GM21576 (cell line): ENCODE measurements at regions not wholly inside any gene's neighbourhood (a gene's known extent, or its start where the extent isn't known, plus 50 kb on each side); places are given as distances from the start of the nearest gene placed in this dataset.

Source experiments
- ATAC-seq: cut with Tn5 transposase; IDR thresholded peaks from one replicate; pipeline ENCODE4 v1.9.1; 2021; ENCODE audit warnings: mild to moderate bottlenecking, moderate library complexity; ENCODE audit not compliant: unreplicated experiment

DNA sequence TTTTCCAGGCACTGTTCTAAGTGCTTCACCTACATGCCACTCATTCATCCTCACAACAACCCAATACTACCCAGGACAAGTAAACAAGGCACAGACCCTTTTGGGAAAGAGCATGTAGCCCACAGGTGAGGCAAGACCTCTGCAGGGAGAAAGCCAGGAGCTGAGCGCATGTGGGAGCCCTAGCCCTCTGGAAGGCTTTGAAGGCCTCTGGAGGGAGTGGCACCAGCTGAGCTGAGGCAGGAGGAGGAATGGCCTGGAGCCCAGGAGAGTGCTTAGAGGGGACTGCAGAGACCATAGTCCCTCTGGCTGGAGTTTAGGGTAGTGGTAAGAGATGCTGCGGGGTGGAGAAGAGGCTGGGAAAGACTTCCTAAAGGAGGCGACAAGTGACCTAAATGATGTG lies 516.5 kb downstream of the FUT8 start:
- no peak for ATAC-seq

GRCh38 chr14:65933400-65934069 lies 521.0 kb downstream of the FUT8 start:
- no peak for ATAC-seq

DNA sequence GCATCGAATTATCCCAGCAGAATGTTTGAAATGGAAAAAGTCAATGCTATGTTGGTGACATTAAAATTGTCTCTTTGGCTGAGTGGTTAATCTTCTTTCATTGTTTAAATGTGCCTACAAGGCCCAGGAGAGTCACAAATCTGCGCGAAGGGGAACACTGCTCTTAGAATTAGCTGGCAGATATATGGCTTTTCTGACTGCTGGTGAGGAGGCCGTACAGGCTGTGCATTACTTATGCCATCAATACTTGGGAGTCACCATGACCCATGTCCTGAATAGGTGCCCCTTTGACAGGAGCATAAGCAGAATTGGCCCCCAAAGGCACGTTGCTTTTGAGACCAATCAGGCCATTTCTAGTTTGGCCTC lies 521.5 kb downstream of the FUT8 start:
- ATAC-seq, result no peak

DNA sequence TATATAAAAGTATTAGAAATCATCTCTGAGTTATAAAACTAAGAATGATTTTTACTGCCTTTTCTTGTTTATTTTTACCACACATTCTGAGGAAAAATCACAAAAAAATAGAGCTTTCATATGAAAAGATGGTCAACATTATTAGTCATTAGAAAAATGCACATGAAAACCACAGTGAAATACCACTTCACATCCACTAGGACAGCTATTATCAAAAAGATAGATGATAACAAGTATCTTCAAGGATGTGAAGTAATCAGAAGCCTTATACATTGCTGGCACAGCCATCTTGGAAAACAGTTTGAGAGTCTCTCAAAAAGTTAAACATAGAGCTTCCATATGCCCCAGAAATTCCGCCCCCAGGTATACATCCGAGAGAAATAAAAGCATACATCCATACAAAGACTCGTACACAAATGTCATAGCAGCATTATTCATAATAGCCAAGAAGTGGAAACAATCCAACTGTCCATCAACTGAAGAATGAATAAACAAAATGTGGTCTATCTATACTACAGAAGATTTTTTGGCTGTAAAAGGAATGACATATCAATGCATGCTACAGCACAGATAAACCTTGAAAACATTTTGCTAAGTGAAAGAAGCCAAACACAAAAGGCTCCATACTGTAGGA lies 523.9 kb downstream of the FUT8 start:
- ATAC-seq, result no peak

DNA sequence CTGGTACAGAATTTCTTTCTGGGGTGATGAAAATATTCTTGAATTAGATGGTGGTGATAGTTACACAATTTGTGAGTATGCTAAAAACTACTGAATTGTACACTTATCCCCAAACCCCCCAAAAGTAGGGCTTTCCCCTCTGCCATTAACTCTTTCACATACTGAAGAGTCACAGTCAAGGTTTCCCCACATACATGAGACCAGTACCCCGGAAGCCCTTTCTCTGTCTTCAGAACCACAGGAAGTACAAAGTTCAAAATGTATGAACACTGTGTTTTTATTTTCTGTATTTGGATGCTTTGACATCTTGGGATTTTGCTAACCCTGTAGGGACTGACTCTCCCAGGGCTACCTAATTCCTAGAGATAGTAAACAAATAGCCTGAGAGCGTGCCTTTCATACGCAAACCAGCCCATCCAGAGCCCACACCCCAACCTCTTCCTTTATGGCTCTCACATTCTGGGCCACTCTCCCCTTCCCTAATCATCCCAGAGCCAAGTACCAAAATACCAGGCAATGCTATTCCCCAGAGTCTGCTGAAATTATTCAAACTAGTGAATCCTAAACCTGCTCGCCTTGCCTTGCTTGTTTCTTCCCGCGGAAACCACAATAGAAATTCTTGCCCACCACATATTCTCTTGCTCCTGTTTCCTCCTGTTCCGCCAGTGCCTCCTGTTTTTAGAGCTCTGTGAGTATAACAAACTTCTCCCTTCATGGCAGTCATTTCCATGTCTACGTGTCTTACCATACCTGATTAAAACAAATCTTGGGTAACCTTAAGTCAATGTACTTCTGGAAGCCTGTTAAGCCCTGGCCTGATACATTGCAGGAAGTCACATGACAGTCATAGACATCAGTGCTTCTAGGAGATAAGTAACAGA lies 524.8 kb downstream of the FUT8 start:
- ATAC-seq, result no peak

- ATAC-seq, result no peak
Measured at GRCh38 chr14:65937960-65938316, 525.4 kb downstream of the FUT8 start.

DNA sequence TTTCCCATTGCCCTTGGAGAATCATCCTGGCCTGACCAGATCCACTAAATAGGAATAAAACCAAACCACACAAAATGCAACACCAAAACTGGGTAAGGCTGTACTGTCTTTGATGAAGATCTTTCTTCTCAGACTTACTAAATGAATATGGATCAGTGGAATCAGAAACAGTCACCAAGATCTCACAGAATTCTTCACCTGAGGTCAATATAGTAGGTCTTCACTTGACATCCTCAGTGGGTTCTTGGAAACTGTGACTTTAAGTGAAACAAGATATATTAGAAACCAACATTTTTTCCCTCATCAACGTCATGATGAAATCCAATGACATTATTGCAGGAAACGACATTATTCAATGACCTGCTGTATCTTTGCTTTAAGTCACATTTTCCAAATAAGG lies 526.2 kb downstream of the FUT8 start:
- ATAC-seq, result no peak

DNA sequence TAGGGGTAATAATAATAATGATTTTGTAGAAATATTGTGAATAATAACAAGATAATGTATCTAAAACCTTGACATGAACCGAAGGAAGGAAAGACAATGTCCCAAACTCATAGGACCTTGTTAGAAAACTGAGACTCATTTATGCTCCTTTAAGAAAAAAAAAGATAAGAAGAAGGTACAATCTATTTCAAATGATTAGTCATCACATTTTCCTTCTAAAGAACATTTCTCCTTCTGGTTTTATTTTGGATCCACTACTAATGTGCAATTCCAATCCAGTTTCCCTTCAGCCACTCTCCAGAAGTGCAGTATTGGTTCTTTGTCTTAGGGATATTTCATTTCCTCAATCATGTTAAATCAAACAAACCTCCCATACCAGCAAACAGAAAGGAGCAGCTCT lies 526.7 kb downstream of the FUT8 start:
- ATAC-seq, result no peak

- ATAC-seq, result no peak
Measured at GRCh38 chr14:65940056-65940735, 527.7 kb downstream of the FUT8 start.

- ATAC-seq, result no peak
Measured at GRCh38 chr14:65941091-65941490, 528.6 kb downstream of the FUT8 start.

DNA sequence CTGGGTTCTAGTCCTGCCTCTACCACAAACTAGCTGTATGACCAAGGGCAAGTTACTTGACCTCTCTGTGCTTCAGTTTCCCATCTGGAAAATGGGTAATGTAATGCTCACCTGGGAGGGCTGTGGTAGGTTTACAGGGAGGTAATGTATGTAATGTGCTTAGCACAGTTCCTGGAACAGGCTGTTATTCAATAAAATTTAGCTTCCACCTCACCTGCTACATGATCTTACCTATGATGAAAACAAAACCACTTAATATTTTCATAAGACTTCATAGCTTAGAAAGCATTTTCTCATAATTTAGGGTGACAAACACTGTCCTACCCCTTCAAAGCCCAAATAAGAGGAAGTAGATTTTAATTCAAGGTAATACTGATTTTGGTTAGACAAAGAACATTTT lies 530.6 kb downstream of the FUT8 start:
- no peak for ATAC-seq

GRCh38 chr14:65943916-65944410 lies 531.4 kb downstream of the FUT8 start:
- ATAC-seq, result no peak

DNA sequence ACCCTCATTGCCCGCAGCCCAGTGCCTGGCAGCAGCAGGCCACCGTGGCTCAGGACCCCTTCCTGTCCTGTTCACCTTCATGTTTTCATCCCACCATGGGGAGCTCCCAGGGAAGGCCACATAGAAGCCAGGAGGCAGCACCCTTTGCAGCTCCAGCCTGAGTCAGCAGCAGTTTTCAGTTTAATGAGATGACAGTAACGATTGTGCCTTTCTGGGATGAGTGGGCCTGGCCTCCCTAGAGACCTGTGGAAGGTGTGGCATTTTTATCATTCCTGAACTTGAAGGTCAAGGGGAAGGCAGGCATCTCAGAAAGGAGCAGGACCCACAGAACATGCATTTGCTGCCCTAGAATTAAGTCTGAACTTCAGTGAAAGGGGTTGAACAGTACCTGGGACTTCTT lies 532.8 kb downstream of the FUT8 start:
- ATAC-seq, result no peak

DNA sequence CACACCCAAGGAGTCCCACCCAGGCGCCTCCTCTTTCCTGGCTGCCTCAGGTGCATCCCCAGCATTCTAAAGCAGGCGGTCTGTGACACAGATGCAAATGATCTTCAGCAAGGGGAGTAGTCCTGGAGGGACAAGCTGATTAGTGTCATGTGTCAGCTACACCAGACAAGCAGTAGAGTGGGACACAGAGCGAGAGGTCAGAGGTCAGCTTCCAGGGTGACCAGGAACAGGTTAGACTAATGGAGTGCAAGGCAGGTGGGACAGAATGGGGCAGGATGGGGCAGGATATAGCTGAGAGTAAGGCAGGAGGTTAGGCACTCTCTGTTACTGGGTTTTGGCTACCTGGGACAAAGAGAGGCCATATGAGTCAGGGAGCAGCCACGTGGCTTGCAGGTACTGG lies 534.0 kb downstream of the FUT8 start:
- no peak for ATAC-seq

DNA sequence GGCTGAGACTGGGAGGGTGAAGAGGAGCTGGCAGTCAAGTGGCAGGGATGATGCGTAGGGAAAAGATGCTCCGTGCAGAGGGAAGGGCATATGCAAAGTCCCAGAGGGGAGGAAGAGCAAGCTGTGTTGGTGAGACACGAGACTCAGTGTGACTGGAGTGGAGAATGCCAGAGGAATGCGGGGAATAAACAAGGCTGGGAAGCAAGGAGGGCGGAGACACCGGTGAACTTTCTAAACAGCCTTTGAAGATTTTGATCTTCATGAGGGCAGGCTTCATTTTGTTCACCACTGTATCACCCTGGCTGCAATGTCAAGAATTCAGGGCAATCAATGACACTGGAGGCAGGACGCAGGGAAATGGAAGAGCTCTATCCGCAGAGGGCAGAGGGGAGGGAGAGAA lies 535.8 kb downstream of the FUT8 start:
- no peak for ATAC-seq

GRCh38 chr14:65949711-65950516 lies 536.3 kb upstream of the CCDC196 start:
- ATAC-seq, result no peak

GRCh38 chr14:65954942-65955341 lies 531.2 kb upstream of the CCDC196 start:
- ATAC-seq, result no peak

GRCh38 chr14:65957631-65958205 lies 528.5 kb upstream of the CCDC196 start:
- no peak for ATAC-seq

- no peak for ATAC-seq
Measured at GRCh38 chr14:65958664-65959562, 527.3 kb upstream of the CCDC196 start.
